DOHH2 (cell line): ENCODE measurements at regions not wholly inside any gene's neighbourhood (a gene's known extent, or its start where the extent isn't known, plus 50 kb on each side); places are given as distances from the start of the nearest gene placed in this dataset.

Source experiments
- H3F3A ChIP-seq: fragments of 200-600 bp; sonication (generic), shearing (Covaris generic); 2 replicates; pipeline ENCODE4 v1.6.0; 2016; ENCODE audit warnings: antibody characterized with exemption, mild to moderate bottlenecking; ENCODE audit not compliant: control insufficient read depth, insufficient read depth
- H3K27ac ChIP-seq: fragments of 200-600 bp; sonication (generic); 2 replicates; pipeline ENCODE4 v1.5.1; 2014; ENCODE audit warnings: low read depth, mild to moderate bottlenecking, low read length, moderate library complexity
- H3K27me3 ChIP-seq: fragments of 200-600 bp; sonication (generic); 2 replicates; pipeline ENCODE4 v1.6.1; 2014; ENCODE audit warnings: mild to moderate bottlenecking, low read length, mixed read lengths; ENCODE audit not compliant: control insufficient read depth
- H3K36me3 ChIP-seq: fragments of 200-600 bp; sonication (generic); 2 replicates; pipeline ENCODE4 v1.6.1; 2014; ENCODE audit warnings: mild to moderate bottlenecking, low read length, moderate library complexity, mixed read lengths; ENCODE audit not compliant: control insufficient read depth
- H3K4me1 ChIP-seq: fragments of 200-600 bp; sonication (generic); 2 replicates; pipeline ENCODE4 v1.6.1; 2014; ENCODE audit warnings: mild to moderate bottlenecking, low read length, mixed read lengths; ENCODE audit not compliant: control insufficient read depth
- H3K4me2 ChIP-seq: fragments of 200-600 bp; sonication (generic); 2 replicates; pipeline ENCODE4 v1.6.0; 2014; ENCODE audit warnings: mild to moderate bottlenecking, low read length, moderate library complexity
- H3K4me3 ChIP-seq: fragments of 200-600 bp; sonication (generic); 2 replicates; pipeline ENCODE4 v1.5.1; 2014; ENCODE audit warnings: mild to moderate bottlenecking, low read length, mixed read lengths
- H3K79me2 ChIP-seq: fragments of 200-600 bp; sonication (generic); 2 replicates; pipeline ENCODE4 v1.6.1; 2014; ENCODE audit warnings: mild to moderate bottlenecking, low read length, mixed read lengths; ENCODE audit not compliant: control insufficient read depth
- H3K9me2 ChIP-seq: fragments of 200-600 bp; sonication (generic); replicated peaks from 2 replicates; pipeline ENCODE4 v1.6.1; 2014; ENCODE audit warnings: mild to moderate bottlenecking, low read length, mixed read lengths; ENCODE audit not compliant: control insufficient read depth
- H3K9me3 ChIP-seq: fragments of 200-600 bp; sonication (generic); 2 replicates; pipeline ENCODE4 v1.6.1; 2014; ENCODE audit warnings: antibody characterized with exemption, low read length, mixed read lengths; ENCODE audit not compliant: control insufficient read depth, insufficient read depth
- H4K20me1 ChIP-seq: fragments of 200-600 bp; sonication (generic); 2 replicates; pipeline ENCODE4 v1.6.0; 2014; ENCODE audit warnings: low read depth, mild to moderate bottlenecking, antibody characterized with exemption, low read length, moderate library complexity; ENCODE audit not compliant: control insufficient read depth, insufficient read depth
- CTCF ChIP-seq: fragments of 200-600 bp; sonication (generic); IDR thresholded peaks from one replicate; pipeline ENCODE4 v1.5.1; 2014; ENCODE audit warnings: antibody characterized with exemption, mild to moderate bottlenecking, low read depth, low read length; ENCODE audit not compliant: poor library complexity, severe bottlenecking
- EZH2phosphoT487 ChIP-seq: fragments of 200-600 bp; sonication (generic); IDR thresholded peaks from 2 replicates; pipeline ENCODE4 v1.6.1; 2017; ENCODE audit warnings: borderline replicate concordance, mild to moderate bottlenecking, antibody characterized with exemption, low read length, moderate library complexity, mixed read lengths

GRCh38 chr4:1469607-1470392, 63.6 kb upstream of the NKX1-1 start:
- peaks cover 6% of the 10 kb centered on the region; the same call in 1 of the 2 replicates for H3K9me3 ChIP-seq
- no peak overlapping the region for H3K4me3 ChIP-seq
- H3K27ac ChIP-seq, result no peak overlapping the region
- no peaks in the 10 kb centered on the region for H3K27me3 ChIP-seq
- no peaks in the 10 kb centered on the region for H3K9me2 ChIP-seq
- TF ChIP-seq CTCF (no peak), EZH2phosphoT487 (no peak)
- no peaks in the 10 kb centered on the region for H3K4me1 ChIP-seq
- H3F3A ChIP-seq, result no peaks in the 10 kb centered on the region
- no peaks in the 10 kb centered on the region for H4K20me1 ChIP-seq
- H3K36me3 ChIP-seq, result no peaks in the 10 kb centered on the region
- no peak overlapping the region for H3K4me2 ChIP-seq
- no peaks in the 10 kb centered on the region for H3K79me2 ChIP-seq

GRCh38 chr4:1469043-1469442, 62.8 kb upstream of the NKX1-1 start:
- Histone ChIP-seq H3K36me3 (no peaks in the 10 kb centered on the region), H3K9me3 (peaks cover 6% of the 10 kb centered on the region; the same call in 1 of the 2 replicates), H4K20me1 (no peaks in the 10 kb centered on the region), H3K4me3 (no peak overlapping the region), H3K27me3 (no peaks in the 10 kb centered on the region), H3K4me2 (no peak overlapping the region), H3K9me2 (no peaks in the 10 kb centered on the region), H3K4me1 (no peaks in the 10 kb centered on the region), H3F3A (no peaks in the 10 kb centered on the region), H3K27ac (no peak overlapping the region), H3K79me2 (no peaks in the 10 kb centered on the region)
- no peak for TF ChIP-seq CTCF
- no peak for TF ChIP-seq EZH2phosphoT487

- Histone ChIP-seq H3K4me2 (no peak overlapping the region), H3K36me3 (no peaks in the 10 kb centered on the region), H3K27ac (no peak overlapping the region), H3K79me2 (no peaks in the 10 kb centered on the region), H3K4me1 (no peaks in the 10 kb centered on the region), H3K4me3 (no peak overlapping the region), H3K9me2 (no peaks in the 10 kb centered on the region), H3K27me3 (no peaks in the 10 kb centered on the region), H3F3A (no peaks in the 10 kb centered on the region), H3K9me3 (peaks cover 6% of the 10 kb centered on the region; the same call in 1 of the 2 replicates), H4K20me1 (no peaks in the 10 kb centered on the region)
- TF ChIP-seq CTCF (no peak), EZH2phosphoT487 (no peak)
These were observed 61.6 kb upstream of the NKX1-1 start for GRCh38 chr4:1467581-1468458.
